Esophagus muscularis mucosa (tissue), 4 donors: ENCODE measurements at regions not wholly inside any gene's neighbourhood (a gene's known extent, or its start where the extent isn't known, plus 50 kb on each side); places are given as distances from the start of the nearest gene placed in this dataset.

Experiments
- EP300 ChIP-seq: sonication (generic); formaldehyde crosslinking; IDR thresholded peaks from one replicate; pipeline ENCODE4 v1.6.1; 2017; ENCODE audit warnings: antibody characterized with exemption
- POLR2A ChIP-seq: fragments of 450-650 bp; IDR thresholded peaks from one replicate; pipeline ENCODE4 v1.6.1; 2017; ENCODE audit warnings: antibody characterized with exemption, moderate library complexity, mild to moderate bottlenecking, low read depth
- POLR2AphosphoS5 ChIP-seq, 2 donors: sonication (generic); formaldehyde crosslinking; IDR thresholded peaks; one replicate each; pipeline ENCODE4 v1.6.1; 2017; ENCODE audit warnings: antibody characterized with exemption in 2 of 2
- TF ChIP-seq, protein P1 (sequence below), 3 experiments: fragments of 200-600 bp in 2 of 3; fragments of 450-650 bp in 1 of 3; sonication (generic) in 2 of 3; IDR thresholded peaks; one replicate each; pipeline ENCODE4 v1.5.1; 2017 to 2019; ENCODE audit warnings: antibody characterized with exemption in 3 of 3, mild to moderate bottlenecking in 2 of 3, moderate library complexity in 1 of 3

DNA sequence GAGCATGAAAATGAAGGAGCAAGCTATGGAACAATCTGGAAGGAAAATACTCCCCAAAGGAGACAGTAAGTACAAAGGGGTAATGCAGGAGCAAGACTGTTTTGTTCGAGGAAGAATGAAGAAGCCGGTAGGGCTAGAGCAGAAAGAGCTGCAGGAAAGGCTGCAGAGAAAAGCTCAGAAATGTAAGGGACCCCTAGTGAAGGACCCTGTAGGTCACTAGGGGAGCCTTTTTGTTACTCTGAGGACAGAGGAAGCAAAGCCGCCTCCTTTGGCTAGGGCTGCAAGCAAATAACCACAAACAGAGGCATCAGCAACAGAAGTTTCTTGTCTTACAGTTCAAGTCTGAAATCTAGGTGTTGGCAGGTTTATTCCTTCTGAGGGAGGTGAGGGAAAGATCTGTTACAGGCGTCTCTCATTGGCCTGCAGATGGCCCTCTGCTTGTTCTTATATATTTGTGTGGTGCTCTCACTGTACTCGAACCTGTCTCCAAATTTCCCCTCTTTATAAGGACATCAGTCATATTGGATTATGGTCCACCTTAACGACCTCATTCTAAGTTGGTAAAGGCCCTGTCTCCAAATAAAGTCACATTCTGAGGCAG lies 362.3 kb downstream of the COG6 start:
- TF ChIP-seq, protein P1, sequence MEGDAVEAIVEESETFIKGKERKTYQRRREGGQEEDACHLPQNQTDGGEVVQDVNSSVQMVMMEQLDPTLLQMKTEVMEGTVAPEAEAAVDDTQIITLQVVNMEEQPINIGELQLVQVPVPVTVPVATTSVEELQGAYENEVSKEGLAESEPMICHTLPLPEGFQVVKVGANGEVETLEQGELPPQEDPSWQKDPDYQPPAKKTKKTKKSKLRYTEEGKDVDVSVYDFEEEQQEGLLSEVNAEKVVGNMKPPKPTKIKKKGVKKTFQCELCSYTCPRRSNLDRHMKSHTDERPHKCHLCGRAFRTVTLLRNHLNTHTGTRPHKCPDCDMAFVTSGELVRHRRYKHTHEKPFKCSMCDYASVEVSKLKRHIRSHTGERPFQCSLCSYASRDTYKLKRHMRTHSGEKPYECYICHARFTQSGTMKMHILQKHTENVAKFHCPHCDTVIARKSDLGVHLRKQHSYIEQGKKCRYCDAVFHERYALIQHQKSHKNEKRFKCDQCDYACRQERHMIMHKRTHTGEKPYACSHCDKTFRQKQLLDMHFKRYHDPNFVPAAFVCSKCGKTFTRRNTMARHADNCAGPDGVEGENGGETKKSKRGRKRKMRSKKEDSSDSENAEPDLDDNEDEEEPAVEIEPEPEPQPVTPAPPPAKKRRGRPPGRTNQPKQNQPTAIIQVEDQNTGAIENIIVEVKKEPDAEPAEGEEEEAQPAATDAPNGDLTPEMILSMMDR (IDR thresholded peaks at IDR 0.05), result no peak
- TF ChIP-seq EP300 (no peak), POLR2A (no peak), POLR2AphosphoS5 (IDR thresholded peaks at IDR 0.05) (no peak)
